Liver (tissue), 8 donors: ENCODE measurements at regions not wholly inside any gene's neighbourhood (a gene's known extent, or its start where the extent isn't known, plus 50 kb on each side); places are given as distances from the start of the nearest gene placed in this dataset.

Experiments
- DNase-seq: peaks from one replicate; pipeline ENCODE4 v3.0.0-alpha.2; 2017; ENCODE audit warnings: low spot score
- H3K27ac ChIP-seq, 2 donors: one replicate each; pipeline ENCODE4 v1.7.0; 2013; ENCODE audit warnings: inconsistent platforms in 2 of 2, low read length in 2 of 2, control low read depth in 1 of 2, low read depth in 1 of 2, mild to moderate bottlenecking in 1 of 2
- H3K27me3 ChIP-seq, 4 donors: one replicate each; pipeline versions ENCODE4 v1.6.1 to v1.7.0; 2013; ENCODE audit warnings: low read length in 3 of 4, inconsistent platforms in 1 of 4, mild to moderate bottlenecking in 1 of 4, moderate library complexity in 1 of 4; ENCODE audit not compliant: control insufficient read depth in 4 of 4, insufficient read depth in 4 of 4
- H3K36me3 ChIP-seq, 4 donors: one replicate each; pipeline versions ENCODE4 v1.6.1 to v1.7.0; 2013; ENCODE audit warnings: low read length in 3 of 4, mild to moderate bottlenecking in 3 of 4, low read depth in 1 of 4, moderate library complexity in 1 of 4; ENCODE audit not compliant: control insufficient read depth in 4 of 4, insufficient read depth in 3 of 4
- H3K4me1 ChIP-seq, 4 donors: one replicate each; pipeline versions ENCODE4 v1.6.1 to v1.7.0; 2013; ENCODE audit warnings: low read length in 3 of 4, mild to moderate bottlenecking in 3 of 4, moderate library complexity in 1 of 4; ENCODE audit not compliant: control insufficient read depth in 4 of 4, insufficient read depth in 4 of 4
- H3K4me3 ChIP-seq, 3 donors: one replicate each; pipeline versions ENCODE4 v1.6.1 to v1.7.0; 2013; ENCODE audit warnings: low read length in 3 of 3, control low read depth in 1 of 3, low read depth in 1 of 3, mild to moderate bottlenecking in 1 of 3
- H3K9ac ChIP-seq, 2 donors: one replicate each; pipeline ENCODE4 v1.7.0; 2013; ENCODE audit warnings: low read length in 2 of 2, mild to moderate bottlenecking in 2 of 2, moderate library complexity in 2 of 2, control low read depth in 1 of 2, low read depth in 1 of 2
- H3K9me3 ChIP-seq, 4 donors: one replicate each; pipeline versions ENCODE4 v1.6.1 to v1.7.0; 2013; ENCODE audit warnings: low read length in 3 of 4; ENCODE audit not compliant: control insufficient read depth in 4 of 4
- ATF3 ChIP-seq: IDR thresholded peaks from 2 replicates; pipeline ENCODE4 v1.6.1; 2016; ENCODE audit warnings: antibody characterized with exemption
- EGR1 ChIP-seq, 2 donors: IDR thresholded peaks; 2 replicates each; pipeline ENCODE4 v1.6.1; 2016 to 2018; ENCODE audit warnings: antibody characterized with exemption in 2 of 2, low read depth in 2 of 2
- FOXA1 ChIP-seq: IDR thresholded peaks from 2 replicates; pipeline ENCODE4 v1.6.1; 2016; ENCODE audit warnings: antibody characterized with exemption
- FOXA2 ChIP-seq: IDR thresholded peaks from 2 replicates; pipeline ENCODE4 v1.6.1; 2016; ENCODE audit warnings: antibody characterized with exemption
- GABPA ChIP-seq, 2 donors: IDR thresholded peaks in 1 of 2; conservative IDR thresholded peaks in 1 of 2; 2 replicates each; pipeline ENCODE4 v1.6.1; 2016; ENCODE audit warnings: antibody characterized with exemption in 2 of 2, mild to moderate bottlenecking in 1 of 2, moderate library complexity in 1 of 2
- HNF4A ChIP-seq, 2 donors: conservative IDR thresholded peaks; 2 replicates each; pipeline ENCODE4 v1.6.1; 2016; ENCODE audit warnings: antibody characterized with exemption in 2 of 2, mild to moderate bottlenecking in 2 of 2
- HNF4G ChIP-seq: IDR thresholded peaks from 2 replicates; pipeline ENCODE4 v1.6.1; 2016; ENCODE audit warnings: antibody characterized with exemption
- JUND ChIP-seq, 2 donors: IDR thresholded peaks; 2 replicates each; pipeline ENCODE4 v1.6.1; 2016; ENCODE audit warnings: antibody characterized with exemption in 2 of 2
- MAX ChIP-seq: IDR thresholded peaks from 2 replicates; pipeline ENCODE4 v1.6.1; 2016; ENCODE audit warnings: antibody characterized with exemption
- NR2F2 ChIP-seq: IDR thresholded peaks from 2 replicates; pipeline ENCODE4 v1.6.1; 2016; ENCODE audit warnings: antibody characterized with exemption
- RAD21 ChIP-seq, 2 donors: IDR thresholded peaks; 2 replicates each; pipeline ENCODE4 v1.6.1; 2016; ENCODE audit warnings: antibody characterized with exemption in 2 of 2, mild to moderate bottlenecking in 2 of 2
- RXRA ChIP-seq, 2 donors: IDR thresholded peaks; 2 replicates each; pipeline ENCODE4 v1.6.1; 2017 to 2018; ENCODE audit warnings: antibody characterized with exemption in 2 of 2, mild to moderate bottlenecking in 1 of 2
- SP1 ChIP-seq: IDR thresholded peaks from 2 replicates; pipeline ENCODE4 v1.6.1; 2018; ENCODE audit warnings: antibody characterized with exemption, mild to moderate bottlenecking
- TAF1 ChIP-seq: conservative IDR thresholded peaks from 2 replicates; pipeline ENCODE4 v1.6.1; 2016; ENCODE audit warnings: antibody characterized with exemption, mild to moderate bottlenecking
- YY1 ChIP-seq: IDR thresholded peaks from 2 replicates; pipeline ENCODE4 v1.6.1; 2016; ENCODE audit warnings: antibody characterized with exemption, mild to moderate bottlenecking
- WGBS: extraction: QIAGEN DNeasy Blood & Tissue Kit; methylation state at CpG from one replicate; pipeline ENCODE4 v1.1.7; 2013; 5-methylcytosine and 5-hydroxymethylcytosine counted together
- TF ChIP-seq, protein P1 (sequence below): IDR thresholded peaks from 2 replicates; pipeline ENCODE4 v1.6.1; 2016; ENCODE audit warnings: antibody characterized with exemption, mild to moderate bottlenecking
- TF ChIP-seq, protein P2 (sequence below): fragments of 150-350 bp; IDR thresholded peaks from 2 replicates; pipeline ENCODE4 v1.5.1; 2017; ENCODE audit warnings: improper control_type of control experiment, low read depth, low read length; ENCODE audit not compliant: missing input control
- donor health status: healthy.
- donor health status: healthy.
- donor health status: healthy.
- donor health status: healthy.
- donor health status: healthy.

DNA sequence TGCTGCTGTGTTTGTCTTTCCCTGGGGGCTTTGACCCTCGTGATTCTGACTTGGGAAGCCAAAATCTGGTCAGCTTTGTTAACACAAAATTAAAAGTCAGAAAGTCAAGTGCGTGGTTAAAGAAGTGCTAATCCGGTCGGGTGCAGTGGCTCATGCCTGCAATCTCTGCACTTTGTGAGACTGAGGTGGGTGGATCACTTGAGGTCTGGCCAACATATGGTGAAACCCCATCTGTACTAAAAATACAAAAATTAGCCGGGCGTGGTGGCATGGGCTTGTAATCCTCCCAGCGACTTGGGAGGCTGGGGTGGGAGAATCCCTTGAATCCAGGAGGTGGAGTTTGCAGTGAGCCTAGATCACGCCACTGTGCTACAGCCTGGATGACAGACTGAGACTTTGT, 844.6 kb downstream of the VRK1 start:
- Histone ChIP-seq H3K4me3 (no peak overlapping the region), H3K36me3 (no peaks in the 10 kb centered on the region), H3K9me3 (no peaks in the 10 kb centered on the region), H3K27ac (no peak overlapping the region), H3K4me1 (no peaks in the 10 kb centered on the region), H3K27me3 (peaks cover 0 to 8% (median 0%) of the 10 kb centered on the region in 4 donors), H3K9ac (no peak overlapping the region)
- DNase-seq: no peak
- 53% methylated on average over 8 of the region's 8 CpGs for WGBS
- TF ChIP-seq TAF1: no peak
- TF ChIP-seq YY1: no peak
- no peak for TF ChIP-seq EGR1 (IDR thresholded peaks at IDR 0.05; ENCODE audit: low read depth in 2 of 2)
- TF ChIP-seq SP1: no peak
- TF ChIP-seq FOXA1: no peak
- no peak for TF ChIP-seq GABPA (IDR thresholded peaks at IDR 0.05 in 1 of 2, conservative IDR thresholded peaks at IDR 0.05 in 1 of 2)
- no peak for TF ChIP-seq MAX
- no peak for TF ChIP-seq JUND (IDR thresholded peaks at IDR 0.05)
- TF ChIP-seq HNF4G: no peak
- TF ChIP-seq, protein P1, sequence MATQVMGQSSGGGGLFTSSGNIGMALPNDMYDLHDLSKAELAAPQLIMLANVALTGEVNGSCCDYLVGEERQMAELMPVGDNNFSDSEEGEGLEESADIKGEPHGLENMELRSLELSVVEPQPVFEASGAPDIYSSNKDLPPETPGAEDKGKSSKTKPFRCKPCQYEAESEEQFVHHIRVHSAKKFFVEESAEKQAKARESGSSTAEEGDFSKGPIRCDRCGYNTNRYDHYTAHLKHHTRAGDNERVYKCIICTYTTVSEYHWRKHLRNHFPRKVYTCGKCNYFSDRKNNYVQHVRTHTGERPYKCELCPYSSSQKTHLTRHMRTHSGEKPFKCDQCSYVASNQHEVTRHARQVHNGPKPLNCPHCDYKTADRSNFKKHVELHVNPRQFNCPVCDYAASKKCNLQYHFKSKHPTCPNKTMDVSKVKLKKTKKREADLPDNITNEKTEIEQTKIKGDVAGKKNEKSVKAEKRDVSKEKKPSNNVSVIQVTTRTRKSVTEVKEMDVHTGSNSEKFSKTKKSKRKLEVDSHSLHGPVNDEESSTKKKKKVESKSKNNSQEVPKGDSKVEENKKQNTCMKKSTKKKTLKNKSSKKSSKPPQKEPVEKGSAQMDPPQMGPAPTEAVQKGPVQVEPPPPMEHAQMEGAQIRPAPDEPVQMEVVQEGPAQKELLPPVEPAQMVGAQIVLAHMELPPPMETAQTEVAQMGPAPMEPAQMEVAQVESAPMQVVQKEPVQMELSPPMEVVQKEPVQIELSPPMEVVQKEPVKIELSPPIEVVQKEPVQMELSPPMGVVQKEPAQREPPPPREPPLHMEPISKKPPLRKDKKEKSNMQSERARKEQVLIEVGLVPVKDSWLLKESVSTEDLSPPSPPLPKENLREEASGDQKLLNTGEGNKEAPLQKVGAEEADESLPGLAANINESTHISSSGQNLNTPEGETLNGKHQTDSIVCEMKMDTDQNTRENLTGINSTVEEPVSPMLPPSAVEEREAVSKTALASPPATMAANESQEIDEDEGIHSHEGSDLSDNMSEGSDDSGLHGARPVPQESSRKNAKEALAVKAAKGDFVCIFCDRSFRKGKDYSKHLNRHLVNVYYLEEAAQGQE: no peak
- no peak for TF ChIP-seq HNF4A (conservative IDR thresholded peaks at IDR 0.05)
- no peak for TF ChIP-seq ATF3
- no peak for TF ChIP-seq RXRA (IDR thresholded peaks at IDR 0.05)

GRCh38 chr14:97642631-97643030, 845.4 kb downstream of the VRK1 start:
- Histone ChIP-seq H3K9ac (no peak overlapping the region), H3K27me3 (peaks cover 0 to 6% (median 0%) of the 10 kb centered on the region in 4 donors), H3K4me1 (no peaks in the 10 kb centered on the region), H3K36me3 (no peaks in the 10 kb centered on the region), H3K4me3 (no peak overlapping the region), H3K9me3 (no peaks in the 10 kb centered on the region), H3K27ac (no peak overlapping the region)
- no peak for DNase-seq
- no peak for TF ChIP-seq EGR1 (IDR thresholded peaks at IDR 0.05; ENCODE audit: low read depth in 2 of 2)
- WGBS: 56% methylated on average over 3 of the region's 3 CpGs

DNA sequence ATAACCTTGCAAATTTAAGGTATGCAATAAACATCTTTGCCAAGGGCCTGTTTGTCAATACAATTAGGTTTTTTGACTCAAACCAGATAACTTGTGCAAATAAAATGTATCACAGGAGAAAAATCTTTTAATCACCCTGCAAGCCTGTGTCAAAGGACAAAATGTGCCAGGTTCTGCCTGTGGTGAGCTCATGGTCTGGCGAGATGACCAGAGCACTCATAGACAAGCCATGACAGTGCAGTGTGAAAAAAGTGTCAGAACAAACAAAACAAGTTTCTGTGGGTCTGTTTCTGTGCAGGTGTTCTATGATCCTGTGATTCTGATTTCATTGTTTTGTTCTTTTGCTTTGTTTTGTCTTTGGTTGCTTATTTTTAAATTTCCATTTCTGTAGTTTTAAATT, 847.2 kb downstream of the VRK1 start:
- TF ChIP-seq YY1: no peak
- no peak for TF ChIP-seq JUND (IDR thresholded peaks at IDR 0.05)
- no peak for TF ChIP-seq SP1
- TF ChIP-seq FOXA2: no peak
- TF ChIP-seq NR2F2: no peak
- TF ChIP-seq RAD21 (IDR thresholded peaks at IDR 0.05): no peak
- no peak for TF ChIP-seq HNF4A (conservative IDR thresholded peaks at IDR 0.05)
- TF ChIP-seq, protein P2, sequence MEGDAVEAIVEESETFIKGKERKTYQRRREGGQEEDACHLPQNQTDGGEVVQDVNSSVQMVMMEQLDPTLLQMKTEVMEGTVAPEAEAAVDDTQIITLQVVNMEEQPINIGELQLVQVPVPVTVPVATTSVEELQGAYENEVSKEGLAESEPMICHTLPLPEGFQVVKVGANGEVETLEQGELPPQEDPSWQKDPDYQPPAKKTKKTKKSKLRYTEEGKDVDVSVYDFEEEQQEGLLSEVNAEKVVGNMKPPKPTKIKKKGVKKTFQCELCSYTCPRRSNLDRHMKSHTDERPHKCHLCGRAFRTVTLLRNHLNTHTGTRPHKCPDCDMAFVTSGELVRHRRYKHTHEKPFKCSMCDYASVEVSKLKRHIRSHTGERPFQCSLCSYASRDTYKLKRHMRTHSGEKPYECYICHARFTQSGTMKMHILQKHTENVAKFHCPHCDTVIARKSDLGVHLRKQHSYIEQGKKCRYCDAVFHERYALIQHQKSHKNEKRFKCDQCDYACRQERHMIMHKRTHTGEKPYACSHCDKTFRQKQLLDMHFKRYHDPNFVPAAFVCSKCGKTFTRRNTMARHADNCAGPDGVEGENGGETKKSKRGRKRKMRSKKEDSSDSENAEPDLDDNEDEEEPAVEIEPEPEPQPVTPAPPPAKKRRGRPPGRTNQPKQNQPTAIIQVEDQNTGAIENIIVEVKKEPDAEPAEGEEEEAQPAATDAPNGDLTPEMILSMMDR: no peak
- TF ChIP-seq FOXA1: no peak
- no peak for TF ChIP-seq EGR1 (IDR thresholded peaks at IDR 0.05; ENCODE audit: low read depth in 2 of 2)
- TF ChIP-seq ATF3: no peak
- no peak for TF ChIP-seq TAF1
- no peak for TF ChIP-seq MAX
- Histone ChIP-seq H3K9me3 (no peaks in the 10 kb centered on the region), H3K4me3 (no peak overlapping the region), H3K27me3 (peaks cover 0 to 6% (median 0%) of the 10 kb centered on the region in 4 donors), H3K27ac (no peak overlapping the region), H3K4me1 (no peaks in the 10 kb centered on the region), H3K9ac (no peak overlapping the region), H3K36me3 (no peaks in the 10 kb centered on the region)
- DNase-seq: no peak
- WGBS: 60% methylated on average over 1 of the region's 1 CpG
